ENCODE measurements at regions not wholly inside any gene's neighbourhood (a gene's known extent, or its start where the extent isn't known, plus 50 kb on each side); places are given as distances from the start of the nearest gene placed in this dataset.

DNA sequence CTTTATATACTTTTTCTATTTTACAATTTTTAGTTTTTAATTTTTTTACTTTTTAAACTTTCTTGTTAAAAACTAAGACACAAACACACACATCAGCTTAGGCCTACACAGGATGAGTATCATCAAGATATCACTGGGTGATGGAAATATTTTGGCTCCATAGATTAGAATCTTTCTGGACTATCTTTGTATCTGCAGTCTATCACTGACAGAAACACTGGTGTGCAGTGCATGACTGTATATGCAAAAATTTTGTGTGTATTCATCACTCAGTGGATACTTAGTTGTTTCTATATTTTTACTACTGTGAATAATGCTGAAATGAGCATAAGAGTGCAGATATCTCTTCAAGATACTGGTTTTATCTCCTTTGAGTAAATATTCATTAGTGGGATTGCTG is 68.0 kb upstream of the GPC6 start:
- intact Hi-C loops (cut with DNase I; ENCODE audit: low total_unique reads) = no loop called here

GRCh38 chr13:93169980-93170379 is 56.6 kb upstream of the GPC6 start:
- TF ChIP-seq CTCF (IDR thresholded peaks at IDR 0.05) (no peak), POLR2A (IDR thresholded peaks at IDR 0.05) (no peak), POLR2AphosphoS5 (IDR thresholded peaks at IDR 0.05) (no peak), EP300 (IDR thresholded peaks at IDR 0.05) (no peak)

More for the DNA sequence above, 68.0 kb upstream of the GPC6 start:
- no peaks in the 10 kb centered on the region for H3K27me3 ChIP-seq
- no peak overlapping the region for H3K27ac ChIP-seq
- H3K9me3 ChIP-seq = peaks cover 0 to 10% (median 0%) of the 10 kb centered on the region in 4 donors
- TF ChIP-seq POLR2A (IDR thresholded peaks at IDR 0.05) (no peak), POLR2AphosphoS5 (IDR thresholded peaks at IDR 0.05) (no peak), CTCF (IDR thresholded peaks at IDR 0.05) (no peak), EP300 (IDR thresholded peaks at IDR 0.05) (no peak)
- no peaks in the 10 kb centered on the region for H3K36me3 ChIP-seq
- no peak overlapping the region for H3K4me3 ChIP-seq
- no peaks in the 10 kb centered on the region for H3K4me1 ChIP-seq
- DNase-seq = no peak

DNA sequence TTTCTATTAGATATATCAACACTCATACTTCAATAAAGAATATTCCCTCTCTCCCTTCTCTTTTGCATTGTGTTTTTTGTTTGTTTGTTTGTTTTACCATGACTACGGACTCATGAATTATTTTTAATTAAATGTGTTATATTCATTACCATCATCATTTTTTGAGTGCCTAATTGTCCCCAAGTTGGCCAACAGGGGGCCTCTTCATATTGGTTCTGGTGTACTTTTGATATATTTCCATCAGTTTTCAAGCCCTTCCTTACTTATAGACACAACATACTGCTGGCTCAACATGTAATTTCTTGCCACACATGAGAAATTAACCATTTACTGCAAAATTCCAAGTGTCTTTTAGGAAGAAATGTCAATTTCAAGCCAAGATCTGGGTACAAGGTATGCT is 54.5 kb upstream of the GPC6 start:
- TF ChIP-seq POLR2AphosphoS5 (IDR thresholded peaks at IDR 0.05) (no peak), CTCF (IDR thresholded peaks at IDR 0.05) (no peak), POLR2A (IDR thresholded peaks at IDR 0.05) (no peak), EP300 (IDR thresholded peaks at IDR 0.05) (no peak)

More at GRCh38 chr13:93169980-93170379, 56.6 kb upstream of the GPC6 start:
- Histone ChIP-seq H3K9me3 (no peaks in the 10 kb centered on the region), H3K4me3 (no peak overlapping the region), H3K36me3 (no peaks in the 10 kb centered on the region), H3K4me1 (no peaks in the 10 kb centered on the region), H3K27me3 (no peaks in the 10 kb centered on the region), H3K27ac (no peak overlapping the region)
- DNase-seq = no peak
- intact Hi-C loops (cut with DNase I; ENCODE audit: low total_unique reads) = no loop called here

GRCh38 chr13:93173654-93174053 is 53.0 kb upstream of the GPC6 start:
- Histone ChIP-seq H3K36me3 (no peaks in the 10 kb centered on the region), H3K9me3 (no peaks in the 10 kb centered on the region), H3K27ac (no peak overlapping the region), H3K4me3 (no peak overlapping the region), H3K4me1 (no peaks in the 10 kb centered on the region), H3K27me3 (no peaks in the 10 kb centered on the region)
- intact Hi-C loops (cut with DNase I; ENCODE audit: low total_unique reads) = no loop called here
- TF ChIP-seq CTCF (IDR thresholded peaks at IDR 0.05) = no peak
- no peak for TF ChIP-seq POLR2A (IDR thresholded peaks at IDR 0.05)
- no peak for TF ChIP-seq EP300 (IDR thresholded peaks at IDR 0.05)
- no peak for TF ChIP-seq POLR2AphosphoS5 (IDR thresholded peaks at IDR 0.05)
- WGBS, 5 donors = 46 to 68% (median 58%) methylated on average over 1 of the region's 1 CpG
- no peak for DNase-seq

More for the DNA sequence above, 54.5 kb upstream of the GPC6 start:
- WGBS, 5 donors = 77 to 83% (median 82%) methylated on average over 1 of the region's 1 CpG
- Histone ChIP-seq H3K4me3 (no peak overlapping the region), H3K27ac (no peak overlapping the region), H3K4me1 (no peaks in the 10 kb centered on the region), H3K9me3 (no peaks in the 10 kb centered on the region), H3K27me3 (no peaks in the 10 kb centered on the region), H3K36me3 (no peaks in the 10 kb centered on the region)
- intact Hi-C loops (cut with DNase I; ENCODE audit: low total_unique reads) = no loop called here
- DNase-seq = no peak

Data from stomach (tissue), 8 donors.